A673 (cell line): ENCODE measurements at regions not wholly inside any gene's neighbourhood (a gene's known extent, or its start where the extent isn't known, plus 50 kb on each side); places are given as distances from the start of the nearest gene placed in this dataset.

Experiments
- CTCF ChIP-seq: fragments of 300-800, 200-600 bp; sonication (generic); conservative IDR thresholded peaks from 2 replicates; pipeline ENCODE4 v1.5.1; 2017; ENCODE audit warnings: low read depth, mild to moderate bottlenecking, antibody characterized with exemption, low read length, moderate library complexity, mixed read lengths
- EZH2 ChIP-seq: fragments of 200-600 bp; sonication (generic); IDR thresholded peaks from 2 replicates; pipeline ENCODE4 v1.6.1; 2017; ENCODE audit warnings: borderline replicate concordance, low read depth, mild to moderate bottlenecking, mixed read lengths, antibody characterized with exemption, low read length; ENCODE audit not compliant: poor library complexity, severe bottlenecking

DNA sequence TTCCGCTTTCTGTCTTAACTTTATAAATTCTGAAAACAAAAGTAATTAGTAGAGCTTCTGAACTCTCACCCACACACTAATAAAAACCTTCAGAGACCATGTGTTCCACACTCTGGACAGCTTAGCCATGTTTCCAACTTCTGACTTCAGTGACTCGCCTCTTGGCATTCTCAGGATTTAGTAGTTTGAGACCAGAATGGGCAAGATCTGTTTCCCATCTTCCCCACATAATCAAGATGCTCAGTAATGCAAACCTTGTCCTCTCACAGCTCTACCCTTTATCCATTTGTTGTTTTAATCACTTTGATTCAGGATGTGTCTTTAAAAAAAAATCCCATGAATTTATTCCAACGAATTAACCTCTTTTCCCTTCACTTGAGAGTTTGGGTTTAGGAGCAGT is 166.6 kb upstream of the SLC24A5 start:
- TF ChIP-seq CTCF = no peak
- no peak for TF ChIP-seq EZH2
